ENCODE measurements at regions not wholly inside any gene's neighbourhood (a gene's known extent, or its start where the extent isn't known, plus 50 kb on each side); places are given as distances from the start of the nearest gene placed in this dataset.

DNA sequence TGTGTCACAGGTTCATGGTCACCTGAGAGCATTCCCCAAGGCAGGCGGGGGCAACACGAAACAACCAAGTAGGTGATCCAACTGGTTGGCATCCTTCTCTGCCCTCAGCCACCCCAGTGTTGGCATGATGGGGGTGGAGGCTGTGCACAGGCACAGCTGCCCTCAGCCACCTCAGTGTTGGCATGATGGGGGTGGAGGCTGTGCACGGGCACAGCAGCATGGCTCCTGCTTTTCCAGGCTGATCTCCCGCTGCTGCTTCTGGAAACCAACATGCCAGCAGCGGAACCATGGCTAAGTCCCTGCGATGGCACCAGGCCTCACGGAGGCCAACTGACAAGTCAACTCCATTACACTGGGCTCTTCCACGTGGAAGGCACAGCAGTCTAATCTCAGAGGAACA lies 447.8 kb downstream of the PTPRU start:
- ChIA-PET POLR2A (no interaction called here), CTCF (no interaction called here)
- H3K4me3 ChIP-seq: no peak overlapping the region
- WGBS (ENCODE audit: missing lambda C conversion rate): 75% methylated on average over 5 of the region's 8 CpGs
- H3K4me1 ChIP-seq: no peaks in the 10 kb centered on the region
- ATAC-seq (no peak), FAIRE-seq (no peak), DNase-seq (ENCODE audit: low read depth in 1 of 2, low spot score in 1 of 2) (no peak)
- no peaks in the 10 kb centered on the region for H3K9me3 ChIP-seq
- no peak overlapping the region for H3K4me2 ChIP-seq
- no peak overlapping the region for H3K27ac ChIP-seq
- TF ChIP-seq NR3C1 (IDR thresholded peaks at IDR 0.05) (no peak), SMC3 (IDR thresholded peaks at IDR 0.05) (no peak), CBX2 (IDR thresholded peaks at IDR 0.05; ENCODE audit: borderline replicate concordance, low read depth) (no peak), NFE2L2 (conservative IDR thresholded peaks at IDR 0.05; ENCODE audit: low read length) (no peak), EHMT2 (IDR thresholded peaks at IDR 0.05; ENCODE audit: low read depth) (no peak), CEBPB (IDR thresholded peaks at IDR 0.05) (no peak), CHD4 (IDR thresholded peaks at IDR 0.05; ENCODE audit: borderline replicate concordance) (no peak), HEYL (CRISPR knock-in tag; IDR thresholded peaks at IDR 0.05) (no peak), HOXA7 (CRISPR knock-in tag; IDR thresholded peaks at IDR 0.05) (no peak), RFX5 (IDR thresholded peaks at IDR 0.05) (no peak), ZSCAN20 (CRISPR knock-in tag; IDR thresholded peaks at IDR 0.05) (no peak), POLR2A (IDR thresholded peaks at IDR 0.05; ENCODE audit: low read length) (no peak), RNF2 (IDR thresholded peaks at IDR 0.05; ENCODE audit: borderline replicate concordance, low read depth) (no peak), CHD2 (IDR thresholded peaks at IDR 0.05; ENCODE audit: low read length, partially characterized antibody) (no peak)
- TF ChIP-seq, protein P1, sequence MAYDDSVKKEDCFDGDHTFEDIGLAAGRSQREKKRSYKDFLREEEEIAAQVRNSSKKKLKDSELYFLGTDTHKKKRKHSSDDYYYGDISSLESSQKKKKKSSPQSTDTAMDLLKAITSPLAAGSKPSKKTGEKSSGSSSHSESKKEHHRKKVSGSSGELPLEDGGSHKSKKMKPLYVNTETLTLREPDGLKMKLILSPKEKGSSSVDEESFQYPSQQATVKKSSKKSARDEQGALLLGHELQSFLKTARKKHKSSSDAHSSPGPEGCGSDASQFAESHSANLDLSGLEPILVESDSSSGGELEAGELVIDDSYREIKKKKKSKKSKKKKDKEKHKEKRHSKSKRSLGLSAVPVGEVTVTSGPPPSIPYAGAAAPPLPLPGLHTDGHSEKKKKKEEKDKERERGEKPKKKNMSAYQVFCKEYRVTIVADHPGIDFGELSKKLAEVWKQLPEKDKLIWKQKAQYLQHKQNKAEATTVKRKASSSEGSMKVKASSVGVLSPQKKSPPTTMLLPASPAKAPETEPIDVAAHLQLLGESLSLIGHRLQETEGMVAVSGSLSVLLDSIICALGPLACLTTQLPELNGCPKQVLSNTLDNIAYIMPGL (CRISPR knock-in tag; IDR thresholded peaks at IDR 0.05; ENCODE audit: borderline replicate concordance): no peak

DNA sequence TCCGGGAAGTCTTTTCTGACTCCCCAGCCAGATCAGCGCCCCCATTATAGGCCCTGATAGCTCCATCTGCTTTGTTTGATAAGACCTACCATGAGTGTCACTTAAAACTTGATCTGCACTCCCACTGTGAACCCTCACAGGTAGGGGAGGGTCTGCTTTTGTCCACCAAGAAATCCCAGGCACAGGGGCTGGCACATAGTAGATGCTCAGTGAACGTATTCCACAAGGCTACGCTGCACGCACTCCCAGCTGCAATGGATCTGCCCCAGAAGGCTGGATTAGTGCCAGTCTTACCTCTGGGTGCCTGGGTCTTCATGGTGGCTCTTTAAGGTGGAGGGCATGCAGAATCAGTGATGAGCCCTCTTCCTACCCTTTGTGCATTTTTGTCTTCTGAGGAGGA lies 447.1 kb downstream of the PTPRU start:
- DNase-seq (ENCODE audit: low read depth in 1 of 2, low spot score in 1 of 2) (no peak), FAIRE-seq (no peak), ATAC-seq (no peak)
- Histone ChIP-seq H3K9me3 (no peaks in the 10 kb centered on the region), H3K4me2 (no peak overlapping the region), H3K4me3 (no peak overlapping the region), H3K4me1 (no peaks in the 10 kb centered on the region), H3K27ac (no peak overlapping the region)
- TF ChIP-seq TFCP2L1 (CRISPR knock-in tag; IDR thresholded peaks at IDR 0.05) (no peak), ZFP36 (IDR thresholded peaks at IDR 0.05; ENCODE audit: borderline replicate concordance, partially characterized antibody) (no peak), RNF2 (IDR thresholded peaks at IDR 0.05; ENCODE audit: borderline replicate concordance, low read depth) (no peak), EHF (CRISPR knock-in tag; IDR thresholded peaks at IDR 0.05) (no peak), KDM5A (IDR thresholded peaks at IDR 0.05) (no peak), EP300 (IDR thresholded peaks at IDR 0.05) (no peak), BHLHE40 (IDR thresholded peaks at IDR 0.05; ENCODE audit: low read depth, low read length) (no peak)
- TF ChIP-seq, protein P2, sequence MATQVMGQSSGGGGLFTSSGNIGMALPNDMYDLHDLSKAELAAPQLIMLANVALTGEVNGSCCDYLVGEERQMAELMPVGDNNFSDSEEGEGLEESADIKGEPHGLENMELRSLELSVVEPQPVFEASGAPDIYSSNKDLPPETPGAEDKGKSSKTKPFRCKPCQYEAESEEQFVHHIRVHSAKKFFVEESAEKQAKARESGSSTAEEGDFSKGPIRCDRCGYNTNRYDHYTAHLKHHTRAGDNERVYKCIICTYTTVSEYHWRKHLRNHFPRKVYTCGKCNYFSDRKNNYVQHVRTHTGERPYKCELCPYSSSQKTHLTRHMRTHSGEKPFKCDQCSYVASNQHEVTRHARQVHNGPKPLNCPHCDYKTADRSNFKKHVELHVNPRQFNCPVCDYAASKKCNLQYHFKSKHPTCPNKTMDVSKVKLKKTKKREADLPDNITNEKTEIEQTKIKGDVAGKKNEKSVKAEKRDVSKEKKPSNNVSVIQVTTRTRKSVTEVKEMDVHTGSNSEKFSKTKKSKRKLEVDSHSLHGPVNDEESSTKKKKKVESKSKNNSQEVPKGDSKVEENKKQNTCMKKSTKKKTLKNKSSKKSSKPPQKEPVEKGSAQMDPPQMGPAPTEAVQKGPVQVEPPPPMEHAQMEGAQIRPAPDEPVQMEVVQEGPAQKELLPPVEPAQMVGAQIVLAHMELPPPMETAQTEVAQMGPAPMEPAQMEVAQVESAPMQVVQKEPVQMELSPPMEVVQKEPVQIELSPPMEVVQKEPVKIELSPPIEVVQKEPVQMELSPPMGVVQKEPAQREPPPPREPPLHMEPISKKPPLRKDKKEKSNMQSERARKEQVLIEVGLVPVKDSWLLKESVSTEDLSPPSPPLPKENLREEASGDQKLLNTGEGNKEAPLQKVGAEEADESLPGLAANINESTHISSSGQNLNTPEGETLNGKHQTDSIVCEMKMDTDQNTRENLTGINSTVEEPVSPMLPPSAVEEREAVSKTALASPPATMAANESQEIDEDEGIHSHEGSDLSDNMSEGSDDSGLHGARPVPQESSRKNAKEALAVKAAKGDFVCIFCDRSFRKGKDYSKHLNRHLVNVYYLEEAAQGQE (IDR thresholded peaks at IDR 0.05): no peak
- TF ChIP-seq, protein P3, sequence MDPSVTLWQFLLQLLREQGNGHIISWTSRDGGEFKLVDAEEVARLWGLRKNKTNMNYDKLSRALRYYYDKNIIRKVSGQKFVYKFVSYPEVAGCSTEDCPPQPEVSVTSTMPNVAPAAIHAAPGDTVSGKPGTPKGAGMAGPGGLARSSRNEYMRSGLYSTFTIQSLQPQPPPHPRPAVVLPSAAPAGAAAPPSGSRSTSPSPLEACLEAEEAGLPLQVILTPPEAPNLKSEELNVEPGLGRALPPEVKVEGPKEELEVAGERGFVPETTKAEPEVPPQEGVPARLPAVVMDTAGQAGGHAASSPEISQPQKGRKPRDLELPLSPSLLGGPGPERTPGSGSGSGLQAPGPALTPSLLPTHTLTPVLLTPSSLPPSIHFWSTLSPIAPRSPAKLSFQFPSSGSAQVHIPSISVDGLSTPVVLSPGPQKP (IDR thresholded peaks at IDR 0.05; ENCODE audit: low read depth, low read length): no peak
- TF ChIP-seq, protein P1 (CRISPR knock-in tag; IDR thresholded peaks at IDR 0.05; ENCODE audit: borderline replicate concordance): no peak
- ChIA-PET POLR2A (no interaction called here), CTCF (interaction anchor here (0.9 kb wide), 1 partner anchor 11 kb away, joined by 4 read pairs; no protein-coding TSS in a partner anchor)
- WGBS (ENCODE audit: missing lambda C conversion rate): 37% methylated on average over 3 of the region's 5 CpGs
